ENCODE measurements at regions not wholly inside any gene's neighbourhood (a gene's known extent, or its start where the extent isn't known, plus 50 kb on each side); places are given as distances from the start of the nearest gene placed in this dataset.

GRCh38 chr13:73366241-73366640, 307.4 kb downstream of the KLF5 start:
- no peak for DNase-seq

- DNase-seq = no peak
Observed at GRCh38 chr13:73365681-73366080, 306.9 kb downstream of the KLF5 start.

GRCh38 chr13:73365252-73365651, 306.4 kb downstream of the KLF5 start:
- DNase-seq = no peak

GRCh38 chr13:73364736-73365135, 305.9 kb downstream of the KLF5 start:
- DNase-seq = no peak

GRCh38 chr13:73358606-73359095, 299.8 kb downstream of the KLF5 start:
- no peak for DNase-seq

- no peak for DNase-seq
Observed at GRCh38 chr13:73355134-73355533, 296.3 kb downstream of the KLF5 start.

GRCh38 chr13:73351730-73352129, 292.9 kb downstream of the KLF5 start:
- DNase-seq = no peak

GRCh38 chr13:73341748-73342147, 282.9 kb downstream of the KLF5 start:
- no peak for DNase-seq

- DNase-seq = no peak
Observed at GRCh38 chr13:73340069-73340468, 281.3 kb downstream of the KLF5 start.

GRCh38 chr13:73339086-73339485, 280.3 kb downstream of the KLF5 start:
- no peak for DNase-seq

GRCh38 chr13:73338389-73338788, 279.6 kb downstream of the KLF5 start:
- DNase-seq = no peak

- DNase-seq = no peak
Observed at GRCh38 chr13:73337532-73337931, 278.7 kb downstream of the KLF5 start.

GRCh38 chr13:73336773-73337172, 278.0 kb downstream of the KLF5 start:
- no peak for DNase-seq

GRCh38 chr13:73335944-73336343, 277.1 kb downstream of the KLF5 start:
- DNase-seq = no peak

GRCh38 chr13:73335210-73335609, 276.4 kb downstream of the KLF5 start:
- no peak for DNase-seq

GRCh38 chr13:73334445-73334844, 275.6 kb downstream of the KLF5 start:
- no peak for DNase-seq

- DNase-seq = no peak
Observed at GRCh38 chr13:73331556-73331955, 272.8 kb downstream of the KLF5 start.

- no peak for DNase-seq
Observed at GRCh38 chr13:73329355-73329754, 270.6 kb downstream of the KLF5 start.

GRCh38 chr13:73327579-73327978, 268.8 kb downstream of the KLF5 start:
- no peak for DNase-seq

GRCh38 chr13:73325723-73326558, 267.1 kb downstream of the KLF5 start:
- no peak for DNase-seq

GRCh38 chr13:73324842-73325722, 266.3 kb downstream of the KLF5 start:
- DNase-seq = no peak

- DNase-seq = no peak
Observed at GRCh38 chr13:73323615-73324014, 264.8 kb downstream of the KLF5 start.

- no peak for DNase-seq
Observed at GRCh38 chr13:73321043-73321442, 262.2 kb downstream of the KLF5 start.

- no peak for DNase-seq
Observed at GRCh38 chr13:73317140-73317539, 258.3 kb downstream of the KLF5 start.
